Mesodermal cell (in vitro differentiated cells): ENCODE measurements at regions not wholly inside any gene's neighbourhood (a gene's known extent, or its start where the extent isn't known, plus 50 kb on each side); places are given as distances from the start of the nearest gene placed in this dataset.
"Not testable (repeated sequence)": the region's sequence is repeated elsewhere in the genome, so short reads cannot be mapped to it uniquely, and the experiment has no call there.

Experiments used
- H3K27ac ChIP-seq: 2 replicates; pipeline ENCODE4 v1.7.0; 2013; ENCODE audit warnings: mild to moderate bottlenecking, low read depth, low read length, moderate library complexity; ENCODE audit not compliant: severe bottlenecking
- H3K36me3 ChIP-seq: 2 replicates; pipeline ENCODE4 v1.7.1; 2013; ENCODE audit warnings: mild to moderate bottlenecking, low read length, moderate library complexity; ENCODE audit not compliant: control insufficient read depth, insufficient read depth
- H3K4me1 ChIP-seq: one replicate; pipeline ENCODE4 v1.7.1; 2013; ENCODE audit warnings: mild to moderate bottlenecking, low read length; ENCODE audit not compliant: insufficient read depth, control insufficient read depth, poor library complexity, severe bottlenecking
- H3K4me3 ChIP-seq: 2 replicates; pipeline ENCODE4 v1.7.0; 2013; ENCODE audit warnings: low read length, control low read depth, mild to moderate bottlenecking; ENCODE audit not compliant: insufficient read depth, poor library complexity, severe bottlenecking; ENCODE audit errors: extremely low read depth
- H3K9me3 ChIP-seq: 2 replicates; pipeline ENCODE4 v1.7.1; 2013; ENCODE audit warnings: mild to moderate bottlenecking, low read length, moderate library complexity; ENCODE audit not compliant: control insufficient read depth
- WGBS, 2 experiments: methylation state at CpG; one replicate each; pipeline ENCODE4 v1.1.5; 2013; ENCODE audit warnings: missing lambda C conversion rate in 2 of 2; ENCODE audit not compliant: insufficient coverage in 2 of 2; 5-methylcytosine and 5-hydroxymethylcytosine counted together

GRCh38 chr7:130789436-130789835 is 55.4 kb upstream of the KLF14 start:
- Histone ChIP-seq H3K9me3 (no peaks in the 10 kb centered on the region), H3K27ac (no peak overlapping the region), H3K4me1 (peaks cover 2% of the 10 kb centered on the region), H3K36me3 (no peaks in the 10 kb centered on the region), H3K4me3 (no peak overlapping the region)
- 80 to 92% methylated on average over 2 of the region's 3 CpGs for WGBS, 2 experiments

- WGBS, 2 experiments, result 89 to 94% methylated on average over 2 to 3 of the region's 4 CpGs
- no peaks in the 10 kb centered on the region for H3K9me3 ChIP-seq
These were observed 57.7 kb upstream of the KLF14 start for GRCh38 chr7:130791746-130792145.

GRCh38 chr7:130793855-130794618 is 60.0 kb upstream of the KLF14 start:
- Histone ChIP-seq H3K9me3 (no peaks in the 10 kb centered on the region), H3K4me3 (no peak overlapping the region), H3K27ac (no peak overlapping the region), H3K4me1 (peaks cover 7% of the 10 kb centered on the region), H3K36me3 (no peaks in the 10 kb centered on the region)
- 86 to 89% methylated on average over 2 to 6 of the region's 9 CpGs for WGBS, 2 experiments

More at GRCh38 chr7:130791746-130792145, 57.7 kb upstream of the KLF14 start:
- Histone ChIP-seq H3K36me3 (no peaks in the 10 kb centered on the region), H3K4me3 (no peak overlapping the region), H3K27ac (no peak overlapping the region), H3K4me1 (peaks cover 7% of the 10 kb centered on the region)

- H3K36me3 ChIP-seq, result no peaks in the 10 kb centered on the region
- H3K9me3 ChIP-seq, result no peaks in the 10 kb centered on the region
- H3K27ac ChIP-seq, result no peak overlapping the region
- no peak overlapping the region for H3K4me3 ChIP-seq
- peaks cover 7% of the 10 kb centered on the region for H3K4me1 ChIP-seq
- 93 to 95% methylated on average over 2 of the region's 3 CpGs for WGBS, 2 experiments
These were observed 60.6 kb upstream of the KLF14 start for GRCh38 chr7:130794619-130794922.

GRCh38 chr7:130796425-130796824 is 62.4 kb upstream of the KLF14 start:
- not testable (repeated sequence) for H3K27ac ChIP-seq, H3K4me1 ChIP-seq, H3K9me3 ChIP-seq, H3K4me3 ChIP-seq, H3K36me3 ChIP-seq
- no CpG with 5 or more reads among the region's 2 CpGs for WGBS, 2 experiments

GRCh38 chr7:130803127-130803526 is 69.1 kb upstream of the KLF14 start:
- no peak overlapping the region for H3K27ac ChIP-seq

GRCh38 chr7:130804220-130804619 is 70.2 kb upstream of the KLF14 start:
- Histone ChIP-seq H3K4me3 (no peak overlapping the region), H3K36me3 (no peaks in the 10 kb centered on the region), H3K27ac (no peak overlapping the region), H3K9me3 (no peaks in the 10 kb centered on the region), H3K4me1 (no peaks in the 10 kb centered on the region)
- 81 to 86% methylated on average over 2 to 3 of the region's 3 CpGs for WGBS, 2 experiments

More at GRCh38 chr7:130803127-130803526, 69.1 kb upstream of the KLF14 start:
- H3K9me3 ChIP-seq, result no peaks in the 10 kb centered on the region
- H3K4me3 ChIP-seq, result no peak overlapping the region
- H3K4me1 ChIP-seq, result no peaks in the 10 kb centered on the region
- no peaks in the 10 kb centered on the region for H3K36me3 ChIP-seq
- 89 to 96% methylated on average over 2 to 3 of the region's 3 CpGs for WGBS, 2 experiments

- not testable (repeated sequence) for H3K4me3 ChIP-seq, H3K4me1 ChIP-seq, H3K27ac ChIP-seq, H3K9me3 ChIP-seq, H3K36me3 ChIP-seq
- WGBS, 2 experiments, result 90 to 98% methylated on average over 2 to 3 of the region's 4 CpGs
These were observed 78.8 kb upstream of the KLF14 start for GRCh38 chr7:130812819-130813218.

- no peak overlapping the region for H3K4me3 ChIP-seq
- 20% methylated on average over 1 of the region's 2 CpGs for WGBS, 2 experiments
- H3K4me1 ChIP-seq, result no peaks in the 10 kb centered on the region
- H3K27ac ChIP-seq, result no peak overlapping the region
- no peaks in the 10 kb centered on the region for H3K9me3 ChIP-seq
- no peaks in the 10 kb centered on the region for H3K36me3 ChIP-seq
These were observed 80.8 kb upstream of the KLF14 start for GRCh38 chr7:130814778-130815335.

- Histone ChIP-seq H3K36me3 (no peaks in the 10 kb centered on the region), H3K4me1 (no peaks in the 10 kb centered on the region), H3K9me3 (no peaks in the 10 kb centered on the region), H3K27ac (no peak overlapping the region), H3K4me3 (no peak overlapping the region)
- WGBS, 2 experiments, result 100% methylated on average over 1 of the region's 2 CpGs; no CpG with 5 or more reads in 1 of the 2 experiments
These were observed 84.0 kb upstream of the KLF14 start for GRCh38 chr7:130818056-130818455.

GRCh38 chr7:130821864-130822263 is 87.9 kb upstream of the KLF14 start:
- H3K36me3 ChIP-seq, result no peaks in the 10 kb centered on the region
- no peaks in the 10 kb centered on the region for H3K9me3 ChIP-seq
- H3K4me3 ChIP-seq, result no peak overlapping the region
- no peak overlapping the region for H3K27ac ChIP-seq
- no peaks in the 10 kb centered on the region for H3K4me1 ChIP-seq
- 100% methylated on average over 2 of the region's 3 CpGs for WGBS, 2 experiments
